ENCODE measurements at regions not wholly inside any gene's neighbourhood (a gene's known extent, or its start where the extent isn't known, plus 50 kb on each side); places are given as distances from the start of the nearest gene placed in this dataset.

DNA sequence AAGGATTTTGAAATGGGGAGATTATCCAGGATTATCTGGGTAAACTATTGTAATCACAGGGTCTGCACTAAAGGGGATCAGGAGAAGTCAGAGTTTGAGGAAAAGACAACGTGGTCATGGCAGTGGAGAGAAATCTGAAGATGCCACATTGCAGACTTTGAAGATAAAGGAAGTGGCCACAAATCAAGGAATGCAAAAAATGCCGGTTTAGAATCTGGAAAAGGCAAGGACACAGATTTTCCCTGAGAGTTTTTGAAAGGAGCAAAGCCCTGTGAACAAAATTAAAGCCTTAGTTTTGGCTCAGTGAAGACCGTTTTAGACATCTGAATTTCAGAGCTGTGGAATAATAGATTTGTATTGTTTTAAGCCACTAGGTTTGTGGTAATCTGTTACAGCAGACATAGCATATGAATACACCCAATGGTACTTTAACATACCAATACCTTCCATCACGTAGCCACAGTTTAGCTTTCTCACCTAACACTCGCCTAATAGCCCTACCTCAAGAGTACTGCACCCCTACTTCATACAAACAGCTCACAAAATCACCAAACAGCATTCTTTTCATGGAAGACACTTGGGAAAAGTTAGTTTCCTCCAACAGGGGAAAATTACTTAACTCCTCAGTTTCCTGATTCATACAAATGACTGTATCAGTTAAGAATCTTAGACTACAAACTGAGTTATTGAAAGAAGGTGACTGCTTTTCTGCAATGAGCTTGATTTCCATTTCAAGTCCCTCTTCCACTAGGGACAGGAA is 446.5 kb downstream of the INHBA start:
- WGBS: 89% methylated on average over 5 of the region's 5 CpGs
- no peak overlapping the region for H3K27ac ChIP-seq
- H3K36me3 ChIP-seq: no peaks in the 10 kb centered on the region
- no peaks in the 10 kb centered on the region for H3K9me3 ChIP-seq
- H3K27me3 ChIP-seq (replicated peaks; ENCODE audit: insufficient read depth): no peaks in the 10 kb centered on the region
- TF ChIP-seq POLR2AphosphoS5 (IDR thresholded peaks at IDR 0.05): no peak
- no peak for TF ChIP-seq POLR2A (IDR thresholded peaks at IDR 0.05)
- TF ChIP-seq, protein P1, sequence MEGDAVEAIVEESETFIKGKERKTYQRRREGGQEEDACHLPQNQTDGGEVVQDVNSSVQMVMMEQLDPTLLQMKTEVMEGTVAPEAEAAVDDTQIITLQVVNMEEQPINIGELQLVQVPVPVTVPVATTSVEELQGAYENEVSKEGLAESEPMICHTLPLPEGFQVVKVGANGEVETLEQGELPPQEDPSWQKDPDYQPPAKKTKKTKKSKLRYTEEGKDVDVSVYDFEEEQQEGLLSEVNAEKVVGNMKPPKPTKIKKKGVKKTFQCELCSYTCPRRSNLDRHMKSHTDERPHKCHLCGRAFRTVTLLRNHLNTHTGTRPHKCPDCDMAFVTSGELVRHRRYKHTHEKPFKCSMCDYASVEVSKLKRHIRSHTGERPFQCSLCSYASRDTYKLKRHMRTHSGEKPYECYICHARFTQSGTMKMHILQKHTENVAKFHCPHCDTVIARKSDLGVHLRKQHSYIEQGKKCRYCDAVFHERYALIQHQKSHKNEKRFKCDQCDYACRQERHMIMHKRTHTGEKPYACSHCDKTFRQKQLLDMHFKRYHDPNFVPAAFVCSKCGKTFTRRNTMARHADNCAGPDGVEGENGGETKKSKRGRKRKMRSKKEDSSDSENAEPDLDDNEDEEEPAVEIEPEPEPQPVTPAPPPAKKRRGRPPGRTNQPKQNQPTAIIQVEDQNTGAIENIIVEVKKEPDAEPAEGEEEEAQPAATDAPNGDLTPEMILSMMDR (IDR thresholded peaks at IDR 0.05): no peak
- DNase-seq (ENCODE audit: low spot score): no peak
- no peaks in the 10 kb centered on the region for H3K4me1 ChIP-seq (replicated peaks)
- intact Hi-C loops (cut with DNase I): no loop called here
- H3K4me3 ChIP-seq: no peak overlapping the region

DNA sequence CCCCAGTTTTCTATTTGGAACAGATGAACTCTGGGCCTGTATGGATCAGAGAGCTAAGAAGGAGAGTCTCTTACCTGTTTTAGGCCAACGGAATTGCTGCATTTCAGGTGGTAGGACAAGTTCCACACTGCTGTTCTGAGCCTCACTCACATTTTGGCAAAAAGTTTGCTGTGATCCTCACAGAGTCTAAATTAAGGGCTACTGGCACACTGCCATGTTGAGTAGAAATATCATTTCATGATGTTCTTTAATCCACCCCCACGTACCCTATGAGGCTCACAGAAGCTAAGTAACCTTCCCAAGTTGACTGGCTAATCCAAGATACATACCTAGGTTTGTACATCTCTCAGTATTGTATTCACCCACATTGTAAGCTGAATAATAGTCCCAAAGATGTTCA is 447.2 kb downstream of the INHBA start:
- Histone ChIP-seq H3K27ac (no peak overlapping the region), H3K36me3 (no peaks in the 10 kb centered on the region), H3K4me1 (replicated peaks) (no peaks in the 10 kb centered on the region), H3K27me3 (replicated peaks; ENCODE audit: insufficient read depth) (no peaks in the 10 kb centered on the region), H3K4me3 (no peak overlapping the region), H3K9me3 (no peaks in the 10 kb centered on the region)
- 54% methylated on average over 2 of the region's 2 CpGs for WGBS
- TF ChIP-seq, protein P1 (IDR thresholded peaks at IDR 0.05): no peak
- TF ChIP-seq POLR2A (IDR thresholded peaks at IDR 0.05): no peak
- TF ChIP-seq POLR2AphosphoS5 (IDR thresholded peaks at IDR 0.05): no peak
- no peak for DNase-seq (ENCODE audit: low spot score)
- intact Hi-C loops (cut with DNase I): no loop called here

DNA sequence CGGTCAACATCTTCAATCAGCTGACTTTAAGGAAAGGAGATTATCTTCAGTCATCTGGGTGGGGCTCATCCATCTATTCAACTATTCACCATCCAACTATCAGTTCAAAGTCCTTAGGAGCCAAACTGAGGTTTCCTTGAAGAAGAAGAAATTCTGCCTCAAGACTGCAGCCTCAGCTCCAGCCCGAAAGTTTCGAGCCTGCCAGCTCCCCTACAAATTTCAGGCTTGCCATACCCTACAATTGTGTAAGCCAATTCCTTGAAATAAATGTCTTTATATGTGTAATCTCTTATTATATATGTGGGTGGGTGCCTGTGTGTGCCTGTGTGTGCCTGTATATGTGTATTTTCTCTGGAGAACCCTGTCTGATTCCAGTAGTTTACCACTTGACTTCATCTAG is 447.8 kb downstream of the INHBA start:
- Histone ChIP-seq H3K4me3 (no peak overlapping the region), H3K9me3 (no peaks in the 10 kb centered on the region), H3K4me1 (replicated peaks) (no peaks in the 10 kb centered on the region), H3K27me3 (replicated peaks; ENCODE audit: insufficient read depth) (no peaks in the 10 kb centered on the region), H3K27ac (no peak overlapping the region), H3K36me3 (no peaks in the 10 kb centered on the region)
- 100% methylated on average over 3 of the region's 3 CpGs for WGBS
- no peak for TF ChIP-seq POLR2A (IDR thresholded peaks at IDR 0.05)
- TF ChIP-seq POLR2AphosphoS5 (IDR thresholded peaks at IDR 0.05): no peak
- TF ChIP-seq, protein P1 (IDR thresholded peaks at IDR 0.05): no peak
- DNase-seq (ENCODE audit: low spot score): no peak
- intact Hi-C loops (cut with DNase I): no loop called here

DNA sequence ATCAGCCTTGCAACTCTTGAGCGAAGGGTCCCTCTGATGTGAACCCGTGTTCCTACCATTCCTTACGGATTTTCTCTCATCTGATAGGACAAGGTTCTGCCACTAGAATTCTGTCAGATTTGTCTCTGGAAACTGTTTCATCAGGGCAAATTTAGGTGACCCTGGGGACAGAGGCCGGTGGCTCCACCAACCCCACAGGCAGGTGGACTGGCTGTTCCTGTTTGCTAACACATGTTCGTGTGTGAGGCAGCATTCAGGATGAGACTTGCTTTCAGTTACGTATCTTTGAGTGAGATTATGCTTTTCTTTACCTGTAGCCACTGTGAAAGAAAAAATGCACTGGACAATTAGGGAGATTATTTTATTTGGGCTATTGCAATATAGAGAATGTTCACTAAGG is 449.9 kb downstream of the INHBA start:
- H3K36me3 ChIP-seq: no peaks in the 10 kb centered on the region
- H3K9me3 ChIP-seq: no peaks in the 10 kb centered on the region
- H3K27me3 ChIP-seq (replicated peaks; ENCODE audit: insufficient read depth): no peaks in the 10 kb centered on the region
- DNase-seq (ENCODE audit: low spot score): no peak
- no peak overlapping the region for H3K27ac ChIP-seq
- TF ChIP-seq, protein P1 (IDR thresholded peaks at IDR 0.05): no peak
- TF ChIP-seq POLR2AphosphoS5 (IDR thresholded peaks at IDR 0.05) (no peak), POLR2A (IDR thresholded peaks at IDR 0.05) (no peak)
- WGBS: 86% methylated on average over 6 of the region's 6 CpGs
- intact Hi-C loops (cut with DNase I): no loop called here
- H3K4me3 ChIP-seq: no peak overlapping the region
- no peaks in the 10 kb centered on the region for H3K4me1 ChIP-seq (replicated peaks)

DNA sequence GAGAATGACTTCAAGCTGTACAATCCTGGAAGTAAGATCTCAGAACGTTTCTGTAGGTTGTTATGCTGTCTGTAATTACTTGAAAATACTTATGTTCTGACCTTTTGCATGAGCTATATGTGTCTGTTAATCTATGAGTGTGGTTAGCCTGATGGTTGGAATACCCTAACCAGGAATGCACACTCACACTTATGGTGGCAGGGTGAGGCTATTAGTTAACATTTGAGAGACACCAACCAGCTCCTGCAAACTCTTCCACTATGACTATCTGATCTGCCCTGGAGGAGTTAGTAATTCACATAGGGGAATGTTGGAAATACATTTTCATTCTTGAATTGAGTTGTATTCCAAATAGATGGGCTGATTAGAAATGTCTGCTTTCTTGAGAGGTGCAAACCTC is 450.3 kb downstream of the INHBA start:
- DNase-seq (ENCODE audit: low spot score): no peak
- no peaks in the 10 kb centered on the region for H3K27me3 ChIP-seq (replicated peaks; ENCODE audit: insufficient read depth)
- H3K4me3 ChIP-seq: no peak overlapping the region
- no peaks in the 10 kb centered on the region for H3K4me1 ChIP-seq (replicated peaks)
- no peaks in the 10 kb centered on the region for H3K36me3 ChIP-seq
- H3K9me3 ChIP-seq: no peaks in the 10 kb centered on the region
- TF ChIP-seq, protein P1 (IDR thresholded peaks at IDR 0.05): no peak
- TF ChIP-seq POLR2A (IDR thresholded peaks at IDR 0.05) (no peak), POLR2AphosphoS5 (IDR thresholded peaks at IDR 0.05) (no peak)
- H3K27ac ChIP-seq: no peak overlapping the region
- intact Hi-C loops (cut with DNase I): no loop called here
- WGBS: 77% methylated on average over 1 of the region's 1 CpG
